GM10266 (cell line): ENCODE measurements at regions not wholly inside any gene's neighbourhood (a gene's known extent, or its start where the extent isn't known, plus 50 kb on each side); places are given as distances from the start of the nearest gene placed in this dataset.
A peak's percentile ranks its signal among the peaks of the same experiment; 100 is the strongest.

Experiments
- DNase-seq: peaks from one replicate; pipeline ENCODE4 v3.0.0; 2012; ENCODE audit errors: extremely low spot score
- CTCF ChIP-seq: IDR thresholded peaks from 2 replicates; pipeline ENCODE4 v1.5.1; 2012; ENCODE audit warnings: mild to moderate bottlenecking, low read depth; ENCODE audit not compliant: control insufficient read depth, insufficient read depth; ENCODE audit errors: missing control alignments

- no peak for TF ChIP-seq CTCF
Measured at GRCh38 chr2:145597809-145598208, 1077.9 kb upstream of the ZEB2 start.

GRCh38 chr2:145597006-145597405, 1077.1 kb upstream of the ZEB2 start:
- no peak for DNase-seq
- TF ChIP-seq CTCF: no peak

More at GRCh38 chr2:145597809-145598208, 1077.9 kb upstream of the ZEB2 start:
- DNase-seq: no peak

GRCh38 chr2:145596416-145596815, 1076.5 kb upstream of the ZEB2 start:
- no peak for DNase-seq
- TF ChIP-seq CTCF: no peak

GRCh38 chr2:145595296-145595695, 1075.4 kb upstream of the ZEB2 start:
- no peak for DNase-seq
- TF ChIP-seq CTCF: no peak

- TF ChIP-seq CTCF: no peak
- DNase-seq: no peak
Measured at GRCh38 chr2:145593991-145594614, 1074.2 kb upstream of the ZEB2 start.

GRCh38 chr2:145593280-145593679, 1073.4 kb upstream of the ZEB2 start:
- no peak for TF ChIP-seq CTCF
- DNase-seq: peak; percentile 4

- DNase-seq: no peak
- no peak for TF ChIP-seq CTCF
Measured at GRCh38 chr2:145592361-145592760, 1072.4 kb upstream of the ZEB2 start.
